ENCODE measurements at regions not wholly inside any gene's neighbourhood (a gene's known extent, or its start where the extent isn't known, plus 50 kb on each side); places are given as distances from the start of the nearest gene placed in this dataset.

GRCh38 chr7:91503934-91504555, 239.8 kb downstream of the FZD1 start:
- TF ChIP-seq ZNF232 (CRISPR knock-in tag; IDR thresholded peaks at IDR 0.05) = no peak
- TF ChIP-seq ETV6 (CRISPR knock-in tag; IDR thresholded peaks at IDR 0.05) = no peak
- no peak for TF ChIP-seq ATF2 (CRISPR knock-in tag; IDR thresholded peaks at IDR 0.05; ENCODE audit: borderline replicate concordance, low read depth)
- no peak for TF ChIP-seq MXD4 (CRISPR knock-in tag; IDR thresholded peaks at IDR 0.05; ENCODE audit: borderline replicate concordance)
- no peak for TF ChIP-seq E2F1 (CRISPR knock-in tag; IDR thresholded peaks at IDR 0.05)
- TF ChIP-seq USF1 (CRISPR knock-in tag; IDR thresholded peaks at IDR 0.05) = no peak
- no peak for TF ChIP-seq ZNF425 (CRISPR knock-in tag; conservative IDR thresholded peaks at IDR 0.05)
- TF ChIP-seq RORB (CRISPR knock-in tag; IDR thresholded peaks at IDR 0.05) = no peak
- TF ChIP-seq USF2 (CRISPR knock-in tag; IDR thresholded peaks at IDR 0.05) = no peak
- no peak for TF ChIP-seq ATF3 (CRISPR knock-in tag; conservative IDR thresholded peaks at IDR 0.05)
- no peak for TF ChIP-seq CBFB (CRISPR knock-in tag; IDR thresholded peaks at IDR 0.05; ENCODE audit: low read depth)
- no peak for TF ChIP-seq CDX4 (CRISPR knock-in tag; IDR thresholded peaks at IDR 0.05; ENCODE audit: borderline replicate concordance)
- ATAC-seq = no peak
- DNase-seq (ENCODE audit: low spot score) = no peak
- Mint-ChIP-seq H3K4me3 (no peak overlapping the region), H3K27me3 (ENCODE audit: low read depth) (peaks cover under 1% of the 10 kb centered on the region; the same call in 1 of the 2 replicates), H3K36me3 (peaks cover 5% of the 10 kb centered on the region), H3K4me1 (peaks cover 15% of the 10 kb centered on the region), H3K27ac (no peak overlapping the region), H3K9me3 (peaks cover 39% of the 10 kb centered on the region)
- ChIA-PET POLR2A (no interaction called here), CTCF (no interaction called here)

- Mint-ChIP-seq H3K36me3 (peaks cover 5% of the 10 kb centered on the region), H3K4me1 (peaks cover 15% of the 10 kb centered on the region), H3K27ac (no peak overlapping the region), H3K4me3 (no peak overlapping the region), H3K27me3 (ENCODE audit: low read depth) (no peaks in the 10 kb centered on the region), H3K9me3 (peaks cover 31% of the 10 kb centered on the region)
- ATAC-seq (no peak), DNase-seq (ENCODE audit: low spot score) (no peak)
- TF ChIP-seq IRF1 (CRISPR knock-in tag; IDR thresholded peaks at IDR 0.05) = no peak
- TF ChIP-seq EMX1 (CRISPR knock-in tag; IDR thresholded peaks at IDR 0.05) = no peak
- TF ChIP-seq HMGA2 (CRISPR knock-in tag; IDR thresholded peaks at IDR 0.05) = no peak
- no peak for TF ChIP-seq PRRX2 (CRISPR knock-in tag; IDR thresholded peaks at IDR 0.05)
- TF ChIP-seq SOX15 (CRISPR knock-in tag; IDR thresholded peaks at IDR 0.05) = no peak
- TF ChIP-seq PRDM15 (CRISPR knock-in tag; IDR thresholded peaks at IDR 0.05) = no peak
- no peak for TF ChIP-seq FOXP4 (CRISPR knock-in tag; IDR thresholded peaks at IDR 0.05)
- POLR2A ChIA-PET = no interaction called here
- CTCF ChIA-PET = no interaction called here
Observed at GRCh38 chr7:91504919-91505318, 240.7 kb downstream of the FZD1 start.
